H1 (cell line): ENCODE measurements at regions not wholly inside any gene's neighbourhood (a gene's known extent, or its start where the extent isn't known, plus 50 kb on each side); places are given as distances from the start of the nearest gene placed in this dataset.

Experiments
- CTCF ChIA-PET: fragments of 300-600 bp; sonication (Branson Sonifier 250); formaldehyde crosslinking; loops from one replicate; lab custom pipeline; 2021; ENCODE audit not compliant: partially characterized antibody; lab: Charles Lee
- POLR2A ChIA-PET: fragments of 300-600 bp; sonication (Branson Sonifier 250); formaldehyde crosslinking; loops from one replicate; lab custom pipeline; 2021; ENCODE audit warnings: inconsistent platforms; ENCODE audit not compliant: partially characterized antibody; lab: Charles Lee
- DNase-seq, 2 experiments: peaks; one replicate each; pipeline versions ENCODE4 v3.0.0 to v3.0.0-alpha.2; 2010 to 2022; ENCODE audit warnings: low spot score in 2 of 2, low read depth in 1 of 2, mixed read lengths in 1 of 2
- FAIRE-seq: peaks from 2 replicates; lab custom pipeline; 2011; peaks lifted over from hg19 to GRCh38; lab: Jason Lieb, UNC
- H2AFZ ChIP-seq: 2 replicates; pipeline ENCODE4 v1.8.1; 2012; ENCODE audit warnings: low read length, inconsistent platforms
- H2AK5ac ChIP-seq: 2 replicates; pipeline ENCODE4 v1.6.1; 2013; ENCODE audit warnings: low read depth, low read length
- H2BK120ac ChIP-seq: replicated peaks from 2 replicates; pipeline ENCODE3; 2013; ENCODE audit warnings: low read depth, low read length, inconsistent platforms
- H2BK12ac ChIP-seq: 2 replicates; pipeline ENCODE4 v1.6.1; 2013; ENCODE audit warnings: low read depth, low read length
- H2BK15ac ChIP-seq: 2 replicates; pipeline ENCODE4 v1.6.1; 2013; ENCODE audit warnings: low read length
- H2BK20ac ChIP-seq: 2 replicates; pipeline ENCODE4 v1.6.1; 2013; ENCODE audit warnings: low read length
- H2BK5ac ChIP-seq: 2 replicates; pipeline ENCODE4 v1.6.1; 2013; ENCODE audit warnings: low read depth, low read length
- H3K14ac ChIP-seq: 2 replicates; pipeline ENCODE4 v1.6.1; 2013; ENCODE audit warnings: inconsistent platforms; ENCODE audit not compliant: insufficient read length
- H3K18ac ChIP-seq: 2 replicates; pipeline ENCODE4 v1.6.1; 2013; ENCODE audit warnings: low read length; ENCODE audit errors: extremely low read depth
- H3K23ac ChIP-seq: 2 replicates; pipeline ENCODE4 v1.6.1; 2013; ENCODE audit warnings: inconsistent platforms; ENCODE audit not compliant: insufficient read length
- H3K23me2 ChIP-seq: 2 replicates; pipeline ENCODE4 v1.6.1; 2013; ENCODE audit warnings: low read depth, low read length
- H3K27ac ChIP-seq: 2 replicates; pipeline ENCODE4 v1.6.1; 2011; ENCODE audit warnings: low read depth, low read length, inconsistent platforms
- H3K27me3 ChIP-seq, 4 experiments: replicated peaks in 1 of 4; 1 replicate in 1 of 4; 2 replicates in 3 of 4; pipeline versions ENCODE4 v1.6.1 to v1.8.1; 2011 to 2013; ENCODE audit warnings: low read length in 3 of 4, mild to moderate bottlenecking in 3 of 4, inconsistent platforms in 2 of 4, mixed read lengths in 2 of 4, moderate library complexity in 1 of 4; ENCODE audit not compliant: control insufficient read depth in 3 of 4, insufficient read depth in 3 of 4; ENCODE audit errors: extremely low read depth in 1 of 4
- H3K36me3 ChIP-seq, 4 experiments: 2 replicates each; pipeline versions ENCODE4 v1.6.1 to v1.8.1; 2011 to 2013; ENCODE audit warnings: mild to moderate bottlenecking in 4 of 4, low read length in 3 of 4, moderate library complexity in 2 of 4, control low read depth in 1 of 4, inconsistent platforms in 1 of 4; ENCODE audit not compliant: insufficient read depth in 4 of 4, control insufficient read depth in 2 of 4
- H3K4ac ChIP-seq: replicated peaks from 2 replicates; pipeline ENCODE3; 2013; ENCODE audit warnings: low read length, low read depth, mixed read lengths, inconsistent platforms; ENCODE audit not compliant: insufficient read length
- H3K4me1 ChIP-seq, 4 experiments: replicated peaks in 1 of 4; 1 replicate in 1 of 4; 2 replicates in 3 of 4; pipeline versions ENCODE4 v1.6.1 to v1.8.1; 2011 to 2013; ENCODE audit warnings: low read length in 3 of 4, inconsistent platforms in 2 of 4, mixed read lengths in 1 of 4; ENCODE audit not compliant: insufficient read depth in 4 of 4, control insufficient read depth in 3 of 4
- H3K4me2 ChIP-seq, 2 experiments: 2 replicates each; pipeline versions ENCODE4 v1.6.1 to v1.8.1; 2011 to 2013; ENCODE audit warnings: low read depth in 2 of 2, low read length in 2 of 2, control low read depth in 1 of 2, inconsistent platforms in 1 of 2, mild to moderate bottlenecking in 1 of 2; ENCODE audit not compliant: insufficient read depth in 1 of 2
- H3K4me3 ChIP-seq, 4 experiments: fragments of 200-600, 300-600 bp in 1 of 4; sonication (generic), shearing (Covaris generic), sonication (Bioruptor Twin) in 1 of 4; 2 replicates each; pipeline versions ENCODE4 v1.5.1 to v1.8.1; 2011 to 2016; ENCODE audit warnings: low read length in 4 of 4, low read depth in 3 of 4, control low read depth in 2 of 4, inconsistent platforms in 2 of 4, mild to moderate bottlenecking in 2 of 4, mixed read lengths in 1 of 4, moderate library complexity in 1 of 4; ENCODE audit not compliant: insufficient read depth in 2 of 4; ENCODE audit errors: extremely low read depth in 1 of 4
- H3K56ac ChIP-seq: replicated peaks from 2 replicates; pipeline ENCODE3; 2013; ENCODE audit warnings: low read depth, mild to moderate bottlenecking, mixed read lengths, low read length, inconsistent platforms; ENCODE audit not compliant: insufficient read length
- H3K79me1 ChIP-seq: 2 replicates; pipeline ENCODE4 v1.6.1; 2013; ENCODE audit warnings: low read depth, low read length, control low read depth
- H3K79me2 ChIP-seq, 2 experiments: 2 replicates each; pipeline versions ENCODE4 v1.6.1 to v1.8.1; 2012 to 2013; ENCODE audit warnings: low read length in 2 of 2, mild to moderate bottlenecking in 2 of 2, inconsistent platforms in 1 of 2; ENCODE audit not compliant: insufficient read depth in 2 of 2, control insufficient read depth in 1 of 2
- H3K9ac ChIP-seq, 4 experiments: replicated peaks in 1 of 4; 1 replicate in 1 of 4; 2 replicates in 3 of 4; pipeline versions ENCODE4 v1.6.1 to v1.8.1; 2011 to 2013; ENCODE audit warnings: low read depth in 3 of 4, low read length in 3 of 4, control low read depth in 2 of 4, mild to moderate bottlenecking in 2 of 4, moderate library complexity in 2 of 4, inconsistent platforms in 1 of 4; ENCODE audit errors: extremely low read depth in 1 of 4
- H3K9me3 ChIP-seq, 2 experiments: 2 replicates each; pipeline versions ENCODE4 v1.6.1 to v1.8.1; 2012 to 2013; ENCODE audit warnings: mild to moderate bottlenecking in 2 of 2, moderate library complexity in 2 of 2, control low read depth in 1 of 2, inconsistent platforms in 1 of 2, low read depth in 1 of 2, low read length in 1 of 2, mixed read lengths in 1 of 2; ENCODE audit not compliant: insufficient read depth in 2 of 2
- H4K20me1 ChIP-seq, 2 experiments: replicated peaks in 1 of 2; 2 replicates each; pipeline versions ENCODE3 to v1.8.1; 2011 to 2013; ENCODE audit warnings: inconsistent platforms in 2 of 2, low read length in 2 of 2, mild to moderate bottlenecking in 1 of 2; ENCODE audit not compliant: insufficient read depth in 2 of 2, control insufficient read depth in 1 of 2
- H4K5ac ChIP-seq: 2 replicates; pipeline ENCODE4 v1.6.1; 2013; ENCODE audit warnings: low read length, low read depth, mixed read lengths, inconsistent platforms; ENCODE audit not compliant: insufficient read length
- H4K8ac ChIP-seq: 2 replicates; pipeline ENCODE4 v1.8.0; 2013; ENCODE audit warnings: mild to moderate bottlenecking, moderate library complexity, low read length, inconsistent platforms; ENCODE audit not compliant: insufficient read depth; ENCODE audit errors: extremely low read depth
- H4K91ac ChIP-seq: replicated peaks from 2 replicates; pipeline ENCODE3; 2013; ENCODE audit warnings: low read length, mixed read lengths, inconsistent platforms; ENCODE audit not compliant: insufficient read length
- ASH2L ChIP-seq: fragments of 200-600, 300-600 bp; sonication (generic); IDR thresholded peaks from one replicate; pipeline ENCODE4 v1.7.1; 2017; ENCODE audit warnings: low read length
- ATF2 ChIP-seq: IDR thresholded peaks from 2 replicates; pipeline ENCODE4 v1.6.1; 2012; ENCODE audit warnings: low read length, inconsistent platforms
- BACH1 ChIP-seq: IDR thresholded peaks from 2 replicates; pipeline ENCODE4 v1.6.1; 2012; ENCODE audit warnings: low read length, improper control_type of control experiment
- EP300 ChIP-seq, 2 experiments: IDR thresholded peaks; 1 replicate in 1 of 2; 2 replicates in 1 of 2; pipeline ENCODE4 v1.6.1; 2011 to 2012; ENCODE audit warnings: low read depth in 2 of 2, low read length in 2 of 2, mild to moderate bottlenecking in 2 of 2, borderline replicate concordance in 1 of 2, inconsistent platforms in 1 of 2, moderate library complexity in 1 of 2
- HDAC6 ChIP-seq: IDR thresholded peaks from one replicate; pipeline ENCODE4 v1.7.1; 2012; ENCODE audit warnings: low read depth, mild to moderate bottlenecking, inconsistent platforms, low read length, moderate library complexity
- KDM5A ChIP-seq: fragments of 200-600 bp; IDR thresholded peaks from 2 replicates; pipeline ENCODE4 v1.7.1; 2012; ENCODE audit warnings: mild to moderate bottlenecking, low read length, inconsistent platforms, mixed read lengths
- NANOG ChIP-seq: IDR thresholded peaks from 2 replicates; pipeline ENCODE4 v1.6.1; 2011; ENCODE audit warnings: low read length, low read depth, mild to moderate bottlenecking, inconsistent platforms; ENCODE audit not compliant: insufficient read depth, poor library complexity, severe bottlenecking
- POLR2A ChIP-seq, 2 experiments: IDR thresholded peaks; 1 replicate in 1 of 2; 2 replicates in 1 of 2; pipeline ENCODE4 v1.6.1; 2011; ENCODE audit warnings: low read depth in 2 of 2, low read length in 2 of 2, mild to moderate bottlenecking in 2 of 2; ENCODE audit errors: control extremely low read depth in 1 of 2
- POLR2AphosphoS5 ChIP-seq: IDR thresholded peaks from 2 replicates; pipeline ENCODE4 v1.6.1; 2011; ENCODE audit warnings: low read depth, low read length
- RBBP5 ChIP-seq: IDR thresholded peaks from 2 replicates; pipeline ENCODE4 v1.7.1; 2012; ENCODE audit warnings: low read depth, mild to moderate bottlenecking, inconsistent platforms, low read length, moderate library complexity, borderline replicate concordance
- SAP30 ChIP-seq: fragments of 300-600 bp; sonication (generic); IDR thresholded peaks from 2 replicates; pipeline ENCODE4 v1.7.1; 2012; ENCODE audit warnings: low read length, moderate library complexity, mild to moderate bottlenecking, inconsistent platforms; ENCODE audit not compliant: insufficient read depth, insufficient replicate concordance
- SIRT6 ChIP-seq: IDR thresholded peaks from one replicate; pipeline ENCODE4 v1.7.1; 2012; ENCODE audit warnings: low read length, inconsistent platforms
- SIX5 ChIP-seq: IDR thresholded peaks from 2 replicates; pipeline ENCODE4 v1.6.1; 2011; ENCODE audit warnings: mild to moderate bottlenecking, low read depth, low read length
- SP1 ChIP-seq: IDR thresholded peaks from 2 replicates; pipeline ENCODE4 v1.6.1; 2011; ENCODE audit warnings: low read depth, low read length
- TCF12 ChIP-seq: IDR thresholded peaks from 2 replicates; pipeline ENCODE4 v1.6.1; 2011; ENCODE audit warnings: low read depth, mild to moderate bottlenecking, low read length
- WGBS, 2 experiments: shearing (Covaris generic) in 1 of 2; methylation state at CpG; one replicate each; pipeline versions ENCODE4 v1.1.6 to v1.1.7; 2013 to 2015; ENCODE audit warnings: low lambda C conversion rate in 2 of 2, mixed read lengths in 2 of 2, inconsistent platforms in 1 of 2, low coverage in 1 of 2, missing lambda C conversion rate in 1 of 2; ENCODE audit not compliant: insufficient replicate concordance in 2 of 2, insufficient coverage in 1 of 2, insufficient read length in 1 of 2; ENCODE audit errors: extremely low coverage in 1 of 2, missing lambda C conversion rate in 1 of 2; 5-methylcytosine and 5-hydroxymethylcytosine counted together

- whole genome bisulfite sequencing, 2 experiments: 80% methylated on average over 3 of the region's 3 CpGs; no CpG with 5 or more reads in 1 of the 2 experiments
- H3K23me2 ChIP-seq: no peaks in the 10 kb centered on the region
- H3K56ac ChIP-seq: no peak overlapping the region
- H3K14ac ChIP-seq: no peak overlapping the region
- H2BK12ac ChIP-seq: no peak overlapping the region
- H2AFZ ChIP-seq: no peak overlapping the region
- no peak for FAIRE-seq
- H3K36me3 ChIP-seq: no peaks in the 10 kb centered on the region
- H2BK5ac ChIP-seq: no peak overlapping the region
- H3K9ac ChIP-seq: no peak overlapping the region
- no peak overlapping the region for H2AK5ac ChIP-seq
- H3K79me2 ChIP-seq: no peaks in the 10 kb centered on the region
- no peak overlapping the region for H3K23ac ChIP-seq
- CTCF ChIA-PET: interaction anchor here (1.1 kb wide), 1 partner anchor 247 kb away, joined by 3 read pairs; no protein-coding TSS in a partner anchor
- no peak overlapping the region for H4K5ac ChIP-seq
- no peak overlapping the region for H4K8ac ChIP-seq
- H4K20me1 ChIP-seq: no peaks in the 10 kb centered on the region
- no peak overlapping the region for H3K4ac ChIP-seq
- no peak overlapping the region for H2BK120ac ChIP-seq
- no peak overlapping the region for H3K18ac ChIP-seq
- DNase-seq: no peak
- no peak overlapping the region for H3K4me2 ChIP-seq
- H2BK20ac ChIP-seq: no peak overlapping the region
- H3K4me1 ChIP-seq: no peaks in the 10 kb centered on the region
- H3K4me3 ChIP-seq: no peak overlapping the region
- no peak overlapping the region for H2BK15ac ChIP-seq
- no peaks in the 10 kb centered on the region for H3K27me3 ChIP-seq
- no peaks in the 10 kb centered on the region for H3K79me1 ChIP-seq
- H3K9me3 ChIP-seq: no peaks in the 10 kb centered on the region; a peak in 1 of 4 replicates
- no peak overlapping the region for H3K27ac ChIP-seq
- no peak overlapping the region for H4K91ac ChIP-seq
- POLR2A ChIA-PET: no interaction called here
- TF ChIP-seq RBBP5: no peak
- TF ChIP-seq ATF2: no peak
- TF ChIP-seq ASH2L: no peak
- TF ChIP-seq SIX5: no peak
- TF ChIP-seq POLR2A (IDR thresholded peaks at IDR 0.05; ENCODE audit: control extremely low read depth in 1 of 2, low read depth in 2 of 2, low read length in 2 of 2): no peak
- TF ChIP-seq HDAC6: no peak
- TF ChIP-seq EP300 (IDR thresholded peaks at IDR 0.05; ENCODE audit: borderline replicate concordance in 1 of 2, low read depth in 2 of 2, low read length in 2 of 2): no peak
- no peak for TF ChIP-seq POLR2AphosphoS5
- no peak for TF ChIP-seq SAP30
- no peak for TF ChIP-seq TCF12
- no peak for TF ChIP-seq SP1
- TF ChIP-seq BACH1: no peak
- TF ChIP-seq KDM5A: no peak
- no peak for TF ChIP-seq NANOG
- TF ChIP-seq SIRT6: no peak
These were observed 406.7 kb upstream of the CCL2 start for GRCh38 chr17:33848433-33848832.
